RWPE2 (cell line): ENCODE measurements at regions not wholly inside any gene's neighbourhood (a gene's known extent, or its start where the extent isn't known, plus 50 kb on each side); places are given as distances from the start of the nearest gene placed in this dataset.

ENCODE experiments used
- ATAC-seq: fragments of 200-7000 bp; cut with Tn5 transposase; 3 replicates; pipeline ENCODE4 v1.9.1; 2021; ENCODE audit warnings: low read depth
- DNase-seq: peaks from one replicate; pipeline ENCODE4 v3.0.0-alpha.2; 2020; ENCODE audit warnings: low spot score
- H3K27ac ChIP-seq: fragments of 450-650 bp; 2 replicates; pipeline ENCODE4 v1.5.1; 2017; ENCODE audit warnings: mild to moderate bottlenecking; ENCODE audit not compliant: poor library complexity, severe bottlenecking
- H3K27me3 ChIP-seq: fragments of 250-450 bp; sonication (Bioruptor Pico); 2 replicates; pipeline ENCODE4 v1.5.1; 2021; ENCODE audit warnings: mild to moderate bottlenecking, moderate library complexity; ENCODE audit not compliant: insufficient read depth, poor library complexity, severe bottlenecking
- H3K36me3 ChIP-seq: fragments of 250-450 bp; sonication (Bioruptor Pico); 2 replicates; pipeline ENCODE4 v1.5.1; 2020; ENCODE audit warnings: low read depth, mild to moderate bottlenecking, moderate library complexity
- H3K4me1 ChIP-seq: fragments of 250-450 bp; sonication (Bioruptor Pico); 2 replicates; pipeline ENCODE4 v1.5.1; 2021; ENCODE audit warnings: mild to moderate bottlenecking, moderate library complexity; ENCODE audit not compliant: insufficient read depth, poor library complexity, severe bottlenecking
- H3K4me3 ChIP-seq: fragments of 250-450 bp; sonication (Bioruptor Pico); 2 replicates; pipeline ENCODE4 v1.5.1; 2021; ENCODE audit warnings: mild to moderate bottlenecking, moderate library complexity; ENCODE audit not compliant: severe bottlenecking
- H3K9me3 ChIP-seq: fragments of 250-450 bp; sonication (Bioruptor Pico); 2 replicates; pipeline ENCODE4 v1.5.1; 2021; ENCODE audit warnings: mild to moderate bottlenecking, moderate library complexity; ENCODE audit not compliant: severe bottlenecking
- TF ChIP-seq, protein P1 (sequence below): fragments of 450-650 bp; IDR thresholded peaks from one replicate; pipeline ENCODE4 v1.5.1; 2017; ENCODE audit warnings: mild to moderate bottlenecking, moderate library complexity; ENCODE audit not compliant: poor library complexity, severe bottlenecking

- Histone ChIP-seq H3K36me3 (no peaks in the 10 kb centered on the region), H3K4me1 (peaks cover 5% of the 10 kb centered on the region), H3K4me3 (no peak overlapping the region), H3K27me3 (no peaks in the 10 kb centered on the region), H3K27ac (no peak overlapping the region), H3K9me3 (no peaks in the 10 kb centered on the region)
- peak; percentile 21; the same call in 1 of the 3 replicates for ATAC-seq
- TF ChIP-seq, protein P1, sequence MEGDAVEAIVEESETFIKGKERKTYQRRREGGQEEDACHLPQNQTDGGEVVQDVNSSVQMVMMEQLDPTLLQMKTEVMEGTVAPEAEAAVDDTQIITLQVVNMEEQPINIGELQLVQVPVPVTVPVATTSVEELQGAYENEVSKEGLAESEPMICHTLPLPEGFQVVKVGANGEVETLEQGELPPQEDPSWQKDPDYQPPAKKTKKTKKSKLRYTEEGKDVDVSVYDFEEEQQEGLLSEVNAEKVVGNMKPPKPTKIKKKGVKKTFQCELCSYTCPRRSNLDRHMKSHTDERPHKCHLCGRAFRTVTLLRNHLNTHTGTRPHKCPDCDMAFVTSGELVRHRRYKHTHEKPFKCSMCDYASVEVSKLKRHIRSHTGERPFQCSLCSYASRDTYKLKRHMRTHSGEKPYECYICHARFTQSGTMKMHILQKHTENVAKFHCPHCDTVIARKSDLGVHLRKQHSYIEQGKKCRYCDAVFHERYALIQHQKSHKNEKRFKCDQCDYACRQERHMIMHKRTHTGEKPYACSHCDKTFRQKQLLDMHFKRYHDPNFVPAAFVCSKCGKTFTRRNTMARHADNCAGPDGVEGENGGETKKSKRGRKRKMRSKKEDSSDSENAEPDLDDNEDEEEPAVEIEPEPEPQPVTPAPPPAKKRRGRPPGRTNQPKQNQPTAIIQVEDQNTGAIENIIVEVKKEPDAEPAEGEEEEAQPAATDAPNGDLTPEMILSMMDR, result no peak
- DNase-seq, result no peak
Observed at GRCh38 chr5:39713250-39713916, 288.6 kb upstream of the DAB2 start.

GRCh38 chr5:39712316-39713249 lies 287.8 kb upstream of the DAB2 start:
- H3K27ac ChIP-seq, result no peak overlapping the region
- TF ChIP-seq, protein P1, result no peak

DNA sequence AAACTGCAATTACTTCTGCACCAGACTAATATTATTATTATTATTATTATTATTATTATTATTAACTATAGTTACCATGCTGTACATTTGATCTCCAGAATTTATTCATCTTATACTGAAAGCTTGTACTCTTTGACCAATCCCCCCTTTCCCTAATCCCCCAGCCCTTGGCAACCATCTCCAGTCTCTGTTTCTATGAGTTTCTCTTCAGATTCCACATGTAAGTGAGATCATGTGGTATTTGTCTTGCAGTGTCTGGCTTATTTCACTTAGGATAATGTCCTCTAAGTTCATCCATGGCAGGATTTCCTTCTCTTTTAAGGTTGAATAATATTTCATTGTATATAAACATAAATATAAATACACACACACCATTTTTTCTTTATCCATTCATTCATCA lies 287.0 kb upstream of the DAB2 start:
- DNase-seq, result no peak
- TF ChIP-seq, protein P1, result no peak
- no peak for ATAC-seq
- H3K36me3 ChIP-seq, result no peaks in the 10 kb centered on the region
- no peaks in the 10 kb centered on the region for H3K27me3 ChIP-seq
- H3K4me3 ChIP-seq, result no peak overlapping the region
- H3K4me1 ChIP-seq, result peaks cover 5% of the 10 kb centered on the region
- H3K27ac ChIP-seq, result no peak overlapping the region
- H3K9me3 ChIP-seq, result no peaks in the 10 kb centered on the region

More at GRCh38 chr5:39712316-39713249, 287.8 kb upstream of the DAB2 start:
- no peak overlapping the region for H3K4me3 ChIP-seq
- no peak for DNase-seq
- ATAC-seq, result no peak
- peaks cover 5% of the 10 kb centered on the region for H3K4me1 ChIP-seq
- H3K36me3 ChIP-seq, result no peaks in the 10 kb centered on the region
- no peaks in the 10 kb centered on the region for H3K27me3 ChIP-seq
- no peaks in the 10 kb centered on the region for H3K9me3 ChIP-seq

GRCh38 chr5:39709032-39709431 lies 284.3 kb upstream of the DAB2 start:
- TF ChIP-seq, protein P1, result no peak
- DNase-seq (no peak), ATAC-seq (no peak)
- H3K36me3 ChIP-seq, result no peaks in the 10 kb centered on the region
- peaks cover 5% of the 10 kb centered on the region for H3K4me1 ChIP-seq
- no peaks in the 10 kb centered on the region for H3K27me3 ChIP-seq
- H3K4me3 ChIP-seq, result no peak overlapping the region
- no peaks in the 10 kb centered on the region for H3K9me3 ChIP-seq
- no peak overlapping the region for H3K27ac ChIP-seq
